Kidney (tissue), 13 donors: ENCODE measurements at regions not wholly inside any gene's neighbourhood (a gene's known extent, or its start where the extent isn't known, plus 50 kb on each side); places are given as distances from the start of the nearest gene placed in this dataset.

Source experiments
- DNase-seq, 5 donors: peaks; one replicate each; pipeline ENCODE4 v3.0.0-alpha.2; 2013 to 2020
- FAIRE-seq: peaks from 2 replicates; lab custom pipeline; 2012; peaks lifted over from hg19 to GRCh38; lab: Jason Lieb, UNC
- H3K27ac ChIP-seq, 2 donors: one replicate each; pipeline ENCODE4 v1.7.0; 2013; ENCODE audit warnings: low read depth in 2 of 2, low read length in 2 of 2, inconsistent platforms in 1 of 2
- H3K27me3 ChIP-seq: one replicate; pipeline ENCODE4 v1.7.1; 2013; ENCODE audit warnings: low read length, inconsistent platforms; ENCODE audit not compliant: control insufficient read depth, insufficient read depth
- H3K36me3 ChIP-seq, 3 donors: one replicate each; pipeline versions ENCODE4 v1.7.0 to v1.7.1; 2013; ENCODE audit warnings: low read length in 3 of 3, control low read depth in 1 of 3, inconsistent platforms in 1 of 3; ENCODE audit not compliant: insufficient read depth in 3 of 3, control insufficient read depth in 2 of 3
- H3K4me1 ChIP-seq, 3 donors: one replicate each; pipeline versions ENCODE4 v1.7.0 to v1.7.1; 2013; ENCODE audit warnings: low read length in 3 of 3, inconsistent platforms in 1 of 3, low read depth in 1 of 3; ENCODE audit not compliant: control insufficient read depth in 2 of 3, insufficient read depth in 2 of 3
- H3K4me3 ChIP-seq, 3 donors: one replicate each; pipeline versions ENCODE4 v1.7.0 to v1.8.1; 2013; ENCODE audit warnings: low read length in 3 of 3, control low read depth in 1 of 3, inconsistent platforms in 1 of 3
- H3K9ac ChIP-seq, 3 donors: one replicate each; pipeline versions ENCODE4 v1.7.0 to v1.7.1; 2013; ENCODE audit warnings: low read length in 3 of 3, control low read depth in 1 of 3, inconsistent platforms in 1 of 3
- H3K9me3 ChIP-seq, 3 donors: one replicate each; pipeline versions ENCODE4 v1.7.0 to v1.7.1; 2013; ENCODE audit warnings: low read length in 3 of 3, control low read depth in 1 of 3, inconsistent platforms in 1 of 3; ENCODE audit not compliant: control insufficient read depth in 2 of 3, insufficient read depth in 1 of 3
- intact Hi-C: fragments of 100-400 bp; cut with DNase I; formaldehyde crosslinking; loops from one replicate; pipeline ENCODE4 v1.11.1; 2022
- TF ChIP-seq, protein P1 (sequence below): IDR thresholded peaks from 3 replicates; pipeline ENCODE4 v1.5.1; 2012; ENCODE audit warnings: mild to moderate bottlenecking, moderate library complexity, borderline replicate concordance; ENCODE audit not compliant: insufficient read depth; ENCODE audit errors: extremely low read depth
- donor health status: control.
- donor health status: control.
- donor health status: control.
- donor health status: control.
- donor health status: control.
- donor health status: DM: yes; HTN: yes; CAD: no.
- donor health status: Normal renal cell carcinoma (clear cell type).

DNA sequence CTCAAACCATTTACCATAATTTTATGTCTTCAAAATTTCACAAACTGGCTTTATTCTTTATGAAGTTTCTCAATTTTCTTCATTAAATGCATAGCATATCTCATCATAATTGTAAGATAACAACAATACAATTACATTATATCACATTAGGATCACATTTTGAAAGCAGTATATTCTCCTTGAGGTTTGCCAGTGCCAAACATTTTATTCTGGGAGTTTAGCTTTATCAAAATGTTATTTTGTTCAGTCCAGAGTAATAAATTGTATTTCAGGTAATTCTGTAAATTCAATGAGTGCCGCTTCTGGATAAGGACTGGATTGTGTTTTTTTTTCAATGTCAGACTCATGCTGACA lies 234.6 kb upstream of the MIR17HG start:
- peak overlapping the region; percentile 30 to 78 for H3K27ac ChIP-seq
- no peaks in the 10 kb centered on the region for H3K9me3 ChIP-seq
- peak overlapping the region in 1 of 3 donors; percentile 1 for H3K9ac ChIP-seq
- no peaks in the 10 kb centered on the region for H3K27me3 ChIP-seq
- H3K4me1 ChIP-seq: peaks cover 4 to 31% (median 6%) of the 10 kb centered on the region in 3 donors
- TF ChIP-seq, protein P1, sequence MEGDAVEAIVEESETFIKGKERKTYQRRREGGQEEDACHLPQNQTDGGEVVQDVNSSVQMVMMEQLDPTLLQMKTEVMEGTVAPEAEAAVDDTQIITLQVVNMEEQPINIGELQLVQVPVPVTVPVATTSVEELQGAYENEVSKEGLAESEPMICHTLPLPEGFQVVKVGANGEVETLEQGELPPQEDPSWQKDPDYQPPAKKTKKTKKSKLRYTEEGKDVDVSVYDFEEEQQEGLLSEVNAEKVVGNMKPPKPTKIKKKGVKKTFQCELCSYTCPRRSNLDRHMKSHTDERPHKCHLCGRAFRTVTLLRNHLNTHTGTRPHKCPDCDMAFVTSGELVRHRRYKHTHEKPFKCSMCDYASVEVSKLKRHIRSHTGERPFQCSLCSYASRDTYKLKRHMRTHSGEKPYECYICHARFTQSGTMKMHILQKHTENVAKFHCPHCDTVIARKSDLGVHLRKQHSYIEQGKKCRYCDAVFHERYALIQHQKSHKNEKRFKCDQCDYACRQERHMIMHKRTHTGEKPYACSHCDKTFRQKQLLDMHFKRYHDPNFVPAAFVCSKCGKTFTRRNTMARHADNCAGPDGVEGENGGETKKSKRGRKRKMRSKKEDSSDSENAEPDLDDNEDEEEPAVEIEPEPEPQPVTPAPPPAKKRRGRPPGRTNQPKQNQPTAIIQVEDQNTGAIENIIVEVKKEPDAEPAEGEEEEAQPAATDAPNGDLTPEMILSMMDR: no peak
- peak; percentile 45 for FAIRE-seq
- intact Hi-C loops: no loop called here
- DNase-seq: no peak
- no peaks in the 10 kb centered on the region for H3K36me3 ChIP-seq
- peak overlapping the region in 1 of 3 donors; percentile 42 for H3K4me3 ChIP-seq

DNA sequence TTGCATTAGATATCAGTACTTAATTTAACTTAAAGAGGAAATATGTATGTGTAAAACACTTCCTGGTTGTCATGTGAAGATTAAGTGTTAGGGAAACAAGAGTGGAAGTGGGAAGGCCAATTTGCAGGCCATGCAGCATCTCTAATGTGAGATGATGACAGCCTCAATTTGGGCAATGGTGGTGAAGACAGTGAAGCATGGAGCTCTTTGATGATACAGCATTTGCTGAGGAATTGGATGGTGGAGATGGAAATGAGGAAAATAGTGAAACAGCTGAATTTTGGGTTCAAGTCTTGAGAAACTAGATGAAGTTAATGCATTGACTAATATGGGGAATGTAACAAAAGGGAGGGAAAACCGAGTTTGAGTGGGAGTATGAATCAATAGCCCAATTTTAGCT lies 231.7 kb upstream of the MIR17HG start:
- H3K36me3 ChIP-seq: no peaks in the 10 kb centered on the region
- peaks cover 3 to 34% (median 4%) of the 10 kb centered on the region in 3 donors for H3K4me1 ChIP-seq
- FAIRE-seq (no peak), DNase-seq (no peak)
- H3K9me3 ChIP-seq: no peaks in the 10 kb centered on the region
- no peaks in the 10 kb centered on the region for H3K27me3 ChIP-seq
- H3K4me3 ChIP-seq: peak overlapping the region in 1 of 3 donors; percentile 9
- peak overlapping the region in 1 of 2 donors; percentile 40 for H3K27ac ChIP-seq
- TF ChIP-seq, protein P1: no peak
- intact Hi-C loops: no loop called here
- no peak overlapping the region for H3K9ac ChIP-seq

DNA sequence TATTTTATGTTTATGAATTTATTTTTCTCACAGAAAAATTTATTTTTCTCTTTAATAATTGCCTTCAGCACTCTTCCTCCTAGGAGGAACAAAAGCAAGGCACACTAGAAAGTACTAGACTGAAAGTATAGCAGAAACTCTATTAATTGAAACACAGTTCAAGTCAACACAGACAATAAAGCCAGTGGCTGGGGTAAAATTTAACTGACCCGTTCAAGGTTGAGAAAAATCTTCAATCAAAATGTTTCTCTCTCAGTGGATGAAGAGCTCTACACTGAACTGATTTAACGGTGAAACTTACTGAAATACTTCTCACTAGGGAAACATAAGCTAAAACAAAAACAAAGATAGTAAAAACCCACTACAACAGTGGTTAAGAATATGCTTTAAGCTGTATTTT lies 230.1 kb upstream of the MIR17HG start:
- H3K9ac ChIP-seq: no peak overlapping the region
- H3K4me3 ChIP-seq: no peak overlapping the region
- H3K27me3 ChIP-seq: no peaks in the 10 kb centered on the region
- H3K36me3 ChIP-seq: no peaks in the 10 kb centered on the region
- intact Hi-C loops: no loop called here
- H3K4me1 ChIP-seq: peaks cover 3 to 26% (median 4%) of the 10 kb centered on the region in 3 donors
- TF ChIP-seq, protein P1: no peak
- H3K27ac ChIP-seq: peak overlapping the region; percentile 71 to 75
- DNase-seq: peak in 2 of 5 donors; percentile 52 to 58
- FAIRE-seq: peak; percentile 64
- H3K9me3 ChIP-seq: no peaks in the 10 kb centered on the region

DNA sequence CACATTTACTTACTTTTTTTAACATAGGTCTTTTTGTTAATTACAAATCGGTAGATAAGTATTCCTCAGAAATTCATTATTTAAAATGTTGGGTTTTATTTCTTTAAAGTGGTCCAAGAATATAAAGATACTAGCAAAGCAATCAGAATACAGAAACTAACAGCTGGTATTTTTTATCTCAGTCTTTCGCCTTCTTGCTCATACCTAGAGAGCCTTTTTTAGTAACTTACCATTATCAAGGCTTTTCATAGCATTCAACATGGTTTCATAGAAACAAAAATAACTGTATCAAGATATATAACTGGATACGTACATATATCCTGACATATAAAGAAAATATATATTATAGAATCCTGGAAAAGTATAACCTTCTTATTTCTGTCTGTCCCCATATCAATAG lies 227.8 kb upstream of the MIR17HG start:
- H3K9ac ChIP-seq: no peak overlapping the region
- no peak for DNase-seq
- H3K36me3 ChIP-seq: no peaks in the 10 kb centered on the region
- no peaks in the 10 kb centered on the region for H3K27me3 ChIP-seq
- TF ChIP-seq, protein P1: no peak
- intact Hi-C loops: no loop called here
- no peaks in the 10 kb centered on the region for H3K9me3 ChIP-seq
- peaks cover 3 to 26% (median 4%) of the 10 kb centered on the region in 3 donors for H3K4me1 ChIP-seq
- no peak for FAIRE-seq
- no peak overlapping the region for H3K27ac ChIP-seq
- H3K4me3 ChIP-seq: no peak overlapping the region
